OCI-LY1 (cell line): ENCODE measurements at regions not wholly inside any gene's neighbourhood (a gene's known extent, or its start where the extent isn't known, plus 50 kb on each side); places are given as distances from the start of the nearest gene placed in this dataset.

Experiments
- H2AFZ ChIP-seq: fragments of 200-600 bp; sonication (generic), shearing (Covaris generic); 2 replicates; pipeline ENCODE4 v1.6.0; 2014; ENCODE audit warnings: antibody characterized with exemption, mild to moderate bottlenecking, low read length
- H3F3A ChIP-seq: fragments of 200-600 bp; sonication (generic), shearing (Covaris generic); 2 replicates; pipeline ENCODE4 v1.6.0; 2014; ENCODE audit warnings: mild to moderate bottlenecking, antibody characterized with exemption, low read length, moderate library complexity; ENCODE audit not compliant: insufficient read depth
- H3K27ac ChIP-seq: fragments of 200-600 bp; sonication (generic); 2 replicates; pipeline ENCODE4 v1.5.1; 2014; ENCODE audit warnings: low read length, mixed run types, mild to moderate bottlenecking, low read depth; ENCODE audit not compliant: poor library complexity, severe bottlenecking
- H3K27me3 ChIP-seq: fragments of 200-600 bp; sonication (generic); 2 replicates; pipeline ENCODE4 v1.6.0; 2014; ENCODE audit warnings: antibody characterized with exemption, mild to moderate bottlenecking, low read length, moderate library complexity; ENCODE audit not compliant: insufficient read depth
- H3K36me3 ChIP-seq: fragments of 200-600 bp; sonication (generic); 2 replicates; pipeline ENCODE4 v1.6.1; 2014; ENCODE audit warnings: mild to moderate bottlenecking, antibody characterized with exemption, low read length, moderate library complexity, mixed read lengths; ENCODE audit not compliant: insufficient read depth
- H3K4me1 ChIP-seq: fragments of 200-600 bp; sonication (generic); 2 replicates; pipeline ENCODE4 v1.5.1; 2014; ENCODE audit warnings: mild to moderate bottlenecking, low read length, moderate library complexity; ENCODE audit not compliant: insufficient read depth, severe bottlenecking
- H3K4me2 ChIP-seq: fragments of 200-600 bp; sonication (generic), shearing (Covaris generic); 2 replicates; pipeline ENCODE4 v1.6.1; 2014; ENCODE audit warnings: low read length
- H3K4me3 ChIP-seq: fragments of 200-600 bp; sonication (generic); 2 replicates; pipeline ENCODE4 v1.5.1; 2014; ENCODE audit warnings: low read length, low read depth, mild to moderate bottlenecking, mixed read lengths; ENCODE audit not compliant: poor library complexity, severe bottlenecking
- H3K79me2 ChIP-seq: fragments of 200-600 bp; shearing (Covaris generic); 2 replicates; pipeline ENCODE4 v1.6.1; 2016; ENCODE audit warnings: mixed run types, low read length, mixed read lengths; ENCODE audit not compliant: insufficient read depth
- H3K9ac ChIP-seq: fragments of 200-600 bp; sonication (generic), shearing (Covaris generic); 2 replicates; pipeline ENCODE4 v1.6.1; 2014; ENCODE audit warnings: mild to moderate bottlenecking, low read length, mixed read lengths
- H3K9me2 ChIP-seq: fragments of 200-600 bp; sonication (generic), shearing (Covaris generic); 2 replicates; pipeline ENCODE4 v1.6.1; 2014; ENCODE audit warnings: low read depth, mild to moderate bottlenecking, low read length, mixed read lengths
- H3K9me3 ChIP-seq: fragments of 200-600 bp; shearing (Covaris generic); 2 replicates; pipeline ENCODE4 v1.6.1; 2014; ENCODE audit warnings: low read length, mixed read lengths
- H4K20me1 ChIP-seq: fragments of 200-600 bp; sonication (generic), shearing (Covaris generic); 2 replicates; pipeline ENCODE4 v1.6.0; 2016; ENCODE audit warnings: mild to moderate bottlenecking, low read length; ENCODE audit not compliant: insufficient read depth
- EZH2 ChIP-seq: fragments of 200-600 bp; sonication (generic), shearing (Covaris generic); IDR thresholded peaks from 2 replicates; pipeline ENCODE4 v1.8.0; 2017; ENCODE audit warnings: borderline replicate concordance, mixed run types, mild to moderate bottlenecking, antibody characterized with exemption, low read length, moderate library complexity, mixed read lengths
- TF ChIP-seq, protein P1 (sequence below): fragments of 200-600 bp; sonication (generic), shearing (Covaris generic); IDR thresholded peaks from 2 replicates; pipeline ENCODE4 v1.5.1; 2017; ENCODE audit warnings: mild to moderate bottlenecking, antibody characterized with exemption, low read length, moderate library complexity, mixed read lengths

DNA sequence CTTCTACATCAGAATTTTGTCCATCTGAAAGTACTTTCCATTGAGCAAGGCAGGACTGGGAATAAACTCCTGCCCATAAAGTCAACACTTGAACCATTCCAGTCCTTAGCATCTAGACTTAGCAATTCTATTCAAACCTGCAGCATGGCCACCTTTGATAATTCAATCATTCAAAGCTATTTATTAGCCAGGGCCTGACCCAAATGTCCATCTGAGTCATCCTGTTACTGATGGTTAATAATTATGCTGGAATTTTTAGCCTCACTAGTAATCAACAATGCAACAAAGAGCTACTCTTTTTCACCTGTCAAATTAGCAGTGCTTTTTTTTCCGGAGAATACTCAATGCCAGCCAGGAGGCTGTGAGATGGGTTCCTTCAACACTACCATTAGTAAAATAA, 72.7 kb upstream of the SNRK start:
- H3K4me2 ChIP-seq, result no peak overlapping the region
- no peaks in the 10 kb centered on the region for H4K20me1 ChIP-seq
- no peak overlapping the region for H3K27ac ChIP-seq
- H3K9me3 ChIP-seq, result no peaks in the 10 kb centered on the region
- H3K4me3 ChIP-seq, result no peak overlapping the region
- no peak overlapping the region for H3K9ac ChIP-seq
- no peaks in the 10 kb centered on the region for H3F3A ChIP-seq
- no peaks in the 10 kb centered on the region for H3K9me2 ChIP-seq
- H3K4me1 ChIP-seq, result no peaks in the 10 kb centered on the region
- no peak overlapping the region for H2AFZ ChIP-seq
- no peaks in the 10 kb centered on the region for H3K36me3 ChIP-seq
- no peaks in the 10 kb centered on the region for H3K79me2 ChIP-seq
- TF ChIP-seq EZH2, result no peak
- TF ChIP-seq, protein P1, sequence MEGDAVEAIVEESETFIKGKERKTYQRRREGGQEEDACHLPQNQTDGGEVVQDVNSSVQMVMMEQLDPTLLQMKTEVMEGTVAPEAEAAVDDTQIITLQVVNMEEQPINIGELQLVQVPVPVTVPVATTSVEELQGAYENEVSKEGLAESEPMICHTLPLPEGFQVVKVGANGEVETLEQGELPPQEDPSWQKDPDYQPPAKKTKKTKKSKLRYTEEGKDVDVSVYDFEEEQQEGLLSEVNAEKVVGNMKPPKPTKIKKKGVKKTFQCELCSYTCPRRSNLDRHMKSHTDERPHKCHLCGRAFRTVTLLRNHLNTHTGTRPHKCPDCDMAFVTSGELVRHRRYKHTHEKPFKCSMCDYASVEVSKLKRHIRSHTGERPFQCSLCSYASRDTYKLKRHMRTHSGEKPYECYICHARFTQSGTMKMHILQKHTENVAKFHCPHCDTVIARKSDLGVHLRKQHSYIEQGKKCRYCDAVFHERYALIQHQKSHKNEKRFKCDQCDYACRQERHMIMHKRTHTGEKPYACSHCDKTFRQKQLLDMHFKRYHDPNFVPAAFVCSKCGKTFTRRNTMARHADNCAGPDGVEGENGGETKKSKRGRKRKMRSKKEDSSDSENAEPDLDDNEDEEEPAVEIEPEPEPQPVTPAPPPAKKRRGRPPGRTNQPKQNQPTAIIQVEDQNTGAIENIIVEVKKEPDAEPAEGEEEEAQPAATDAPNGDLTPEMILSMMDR, result no peak
- no peaks in the 10 kb centered on the region for H3K27me3 ChIP-seq

DNA sequence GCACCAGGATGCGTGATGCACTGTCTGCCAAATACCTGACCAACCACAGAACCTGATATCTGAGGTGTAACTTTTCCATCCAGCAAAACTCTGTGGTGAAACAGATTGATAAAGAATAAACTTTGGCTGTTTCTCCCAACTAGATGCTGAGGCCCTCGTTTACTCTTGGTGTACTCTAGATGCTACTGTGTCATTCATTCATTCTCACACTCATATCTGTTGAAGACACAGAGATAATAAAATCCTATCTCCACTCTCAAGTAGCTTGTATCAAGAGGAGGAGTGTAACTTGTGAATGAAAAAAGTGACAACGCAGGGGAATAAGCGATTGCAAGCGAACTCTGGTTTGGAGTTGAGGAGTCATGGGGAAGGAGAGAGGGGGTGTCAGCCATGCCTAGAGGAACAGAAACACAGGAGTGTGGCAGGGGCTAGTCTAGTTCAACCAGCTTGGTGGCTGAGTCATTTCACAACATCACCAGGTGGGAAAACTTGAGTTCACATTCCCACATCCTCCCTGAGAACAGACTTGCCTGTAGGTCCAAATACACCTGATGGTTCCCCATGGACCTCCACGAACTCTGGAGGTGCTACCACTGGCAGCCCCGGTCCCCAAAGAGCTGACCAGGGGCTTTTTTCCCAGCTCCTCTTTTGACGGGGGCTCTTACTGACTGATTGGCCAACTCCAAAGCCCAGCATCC, 73.3 kb upstream of the SNRK start:
- Histone ChIP-seq H3K79me2 (no peaks in the 10 kb centered on the region), H3K27ac (no peak overlapping the region), H2AFZ (no peak overlapping the region), H3K9me3 (no peaks in the 10 kb centered on the region), H3K9ac (no peak overlapping the region), H3K36me3 (no peaks in the 10 kb centered on the region), H3K4me3 (no peak overlapping the region), H3K27me3 (no peaks in the 10 kb centered on the region), H4K20me1 (no peaks in the 10 kb centered on the region), H3K9me2 (no peaks in the 10 kb centered on the region), H3F3A (no peaks in the 10 kb centered on the region), H3K4me1 (no peaks in the 10 kb centered on the region), H3K4me2 (no peak overlapping the region)
- TF ChIP-seq, protein P1, result no peak
- no peak for TF ChIP-seq EZH2

DNA sequence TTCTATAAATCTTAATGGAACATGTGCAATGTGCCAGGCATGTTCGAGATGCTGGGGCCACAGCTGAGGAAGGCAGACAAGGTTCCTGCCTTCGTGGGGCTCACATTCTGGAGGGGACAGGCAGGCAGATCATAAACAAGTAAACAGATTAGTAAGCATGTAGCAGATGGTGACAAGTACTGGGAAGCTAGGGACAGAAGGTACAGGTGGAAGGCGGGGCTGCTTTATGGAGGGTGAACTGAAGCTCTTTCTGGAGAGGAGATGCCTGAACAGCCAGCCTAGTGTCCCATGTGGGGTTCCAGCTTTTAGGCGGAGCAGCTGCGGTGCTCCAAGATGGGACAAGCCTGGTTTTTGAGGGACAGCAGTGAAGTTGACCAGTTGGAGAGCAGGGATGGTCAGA, 74.7 kb upstream of the SNRK start:
- no peaks in the 10 kb centered on the region for H4K20me1 ChIP-seq
- H3K36me3 ChIP-seq, result no peaks in the 10 kb centered on the region

More for the DNA sequence above, 74.7 kb upstream of the SNRK start:
- Histone ChIP-seq H3K27me3 (no peaks in the 10 kb centered on the region), H3K27ac (no peak overlapping the region), H3K9me3 (no peaks in the 10 kb centered on the region), H3K4me2 (no peak overlapping the region), H3K4me3 (no peak overlapping the region), H3F3A (no peaks in the 10 kb centered on the region), H3K9ac (no peak overlapping the region), H3K4me1 (no peaks in the 10 kb centered on the region), H3K9me2 (no peaks in the 10 kb centered on the region), H3K79me2 (no peaks in the 10 kb centered on the region), H2AFZ (no peak overlapping the region)
- no peak for TF ChIP-seq EZH2
- TF ChIP-seq, protein P1, result no peak
